ENCODE measurements at regions not wholly inside any gene's neighbourhood (a gene's known extent, or its start where the extent isn't known, plus 50 kb on each side); places are given as distances from the start of the nearest gene placed in this dataset.

GRCh38 chr6:1242021-1242420, 69.9 kb upstream of the FOXQ1 start:
- TF ChIP-seq CTCF (IDR thresholded peaks at IDR 0.05), result no peak
- TF ChIP-seq RAD21 (IDR thresholded peaks at IDR 0.05; ENCODE audit: low read length), result no peak
- no peak for TF ChIP-seq PBX3 (IDR thresholded peaks at IDR 0.05)
- no peak for TF ChIP-seq FOXM1 (IDR thresholded peaks at IDR 0.05; ENCODE audit: low read depth)
- TF ChIP-seq POLR2AphosphoS5 (IDR thresholded peaks at IDR 0.05; ENCODE audit: low read depth, low read length), result no peak
- TF ChIP-seq USF2 (IDR thresholded peaks at IDR 0.05; ENCODE audit: borderline replicate concordance, low read depth, low read length), result no peak
- no peak for TF ChIP-seq NFIC (IDR thresholded peaks at IDR 0.05; ENCODE audit: borderline replicate concordance)
- TF ChIP-seq MXI1 (IDR thresholded peaks at IDR 0.05; ENCODE audit: low read depth, low read length), result no peak
- TF ChIP-seq SMC3 (IDR thresholded peaks at IDR 0.05; ENCODE audit: low read depth, low read length), result no peak
- TF ChIP-seq SIN3A (IDR thresholded peaks at IDR 0.05; ENCODE audit: borderline replicate concordance, low read depth, low read length), result no peak

Data from SK-N-SH (cell line).